Kidney (tissue), 13 donors: ENCODE measurements at regions not wholly inside any gene's neighbourhood (a gene's known extent, or its start where the extent isn't known, plus 50 kb on each side); places are given as distances from the start of the nearest gene placed in this dataset.

Source experiments
- DNase-seq, 5 donors: peaks; one replicate each; pipeline ENCODE4 v3.0.0-alpha.2; 2013 to 2020
- FAIRE-seq: peaks from 2 replicates; lab custom pipeline; 2012; peaks lifted over from hg19 to GRCh38; lab: Jason Lieb, UNC
- H3K27ac ChIP-seq, 2 donors: one replicate each; pipeline ENCODE4 v1.7.0; 2013; ENCODE audit warnings: low read depth in 2 of 2, low read length in 2 of 2, inconsistent platforms in 1 of 2
- H3K27me3 ChIP-seq: one replicate; pipeline ENCODE4 v1.7.1; 2013; ENCODE audit warnings: low read length, inconsistent platforms; ENCODE audit not compliant: control insufficient read depth, insufficient read depth
- H3K36me3 ChIP-seq, 3 donors: one replicate each; pipeline versions ENCODE4 v1.7.0 to v1.7.1; 2013; ENCODE audit warnings: low read length in 3 of 3, control low read depth in 1 of 3, inconsistent platforms in 1 of 3; ENCODE audit not compliant: insufficient read depth in 3 of 3, control insufficient read depth in 2 of 3
- H3K4me1 ChIP-seq, 3 donors: one replicate each; pipeline versions ENCODE4 v1.7.0 to v1.7.1; 2013; ENCODE audit warnings: low read length in 3 of 3, inconsistent platforms in 1 of 3, low read depth in 1 of 3; ENCODE audit not compliant: control insufficient read depth in 2 of 3, insufficient read depth in 2 of 3
- H3K4me3 ChIP-seq, 3 donors: one replicate each; pipeline versions ENCODE4 v1.7.0 to v1.8.1; 2013; ENCODE audit warnings: low read length in 3 of 3, control low read depth in 1 of 3, inconsistent platforms in 1 of 3
- H3K9ac ChIP-seq, 3 donors: one replicate each; pipeline versions ENCODE4 v1.7.0 to v1.7.1; 2013; ENCODE audit warnings: low read length in 3 of 3, control low read depth in 1 of 3, inconsistent platforms in 1 of 3
- H3K9me3 ChIP-seq, 3 donors: one replicate each; pipeline versions ENCODE4 v1.7.0 to v1.7.1; 2013; ENCODE audit warnings: low read length in 3 of 3, control low read depth in 1 of 3, inconsistent platforms in 1 of 3; ENCODE audit not compliant: control insufficient read depth in 2 of 3, insufficient read depth in 1 of 3
- CTCF ChIP-seq: IDR thresholded peaks from 3 replicates; pipeline ENCODE4 v1.5.1; 2012; ENCODE audit warnings: mild to moderate bottlenecking, moderate library complexity, borderline replicate concordance; ENCODE audit not compliant: insufficient read depth; ENCODE audit errors: extremely low read depth
- intact Hi-C: fragments of 100-400 bp; cut with DNase I; formaldehyde crosslinking; loops from one replicate; pipeline ENCODE4 v1.11.1; 2022
- donor health status: control.
- donor health status: control.
- donor health status: control.
- donor health status: control.
- donor health status: control.
- donor health status: DM: yes; HTN: yes; CAD: no.
- donor health status: Normal renal cell carcinoma (clear cell type).

DNA sequence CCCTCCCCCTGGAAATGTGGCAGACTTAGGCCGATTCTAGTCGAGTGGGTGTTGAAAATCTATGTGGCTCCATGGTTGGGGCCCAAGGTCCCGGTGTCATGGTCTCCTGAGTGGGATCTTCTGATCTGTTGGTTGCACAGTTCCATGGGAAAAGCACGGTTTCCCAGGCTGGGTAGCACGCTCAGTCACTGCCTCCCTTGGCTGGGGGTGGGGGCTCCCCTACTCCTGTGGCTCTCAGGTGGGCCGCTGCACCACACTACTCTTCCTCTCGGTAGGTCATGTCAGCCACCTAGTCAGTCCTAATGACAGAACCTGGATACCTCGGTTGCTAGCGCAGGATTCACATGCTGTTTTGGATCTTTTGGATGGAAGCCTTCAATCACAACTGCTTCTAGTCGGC is 247.0 kb downstream of the SPRY2 start:
- no peaks in the 10 kb centered on the region for H3K36me3 ChIP-seq
- intact Hi-C loops: no loop called here
- H3K9me3 ChIP-seq: no peaks in the 10 kb centered on the region
- H3K4me3 ChIP-seq: no peak overlapping the region
- no peak overlapping the region for H3K27ac ChIP-seq
- no peak overlapping the region for H3K9ac ChIP-seq
- no peak for TF ChIP-seq CTCF
- H3K4me1 ChIP-seq: no peaks in the 10 kb centered on the region
- FAIRE-seq (no peak), DNase-seq (peak in 1 of 5 donors; percentile 41)
- H3K27me3 ChIP-seq: no peaks in the 10 kb centered on the region

DNA sequence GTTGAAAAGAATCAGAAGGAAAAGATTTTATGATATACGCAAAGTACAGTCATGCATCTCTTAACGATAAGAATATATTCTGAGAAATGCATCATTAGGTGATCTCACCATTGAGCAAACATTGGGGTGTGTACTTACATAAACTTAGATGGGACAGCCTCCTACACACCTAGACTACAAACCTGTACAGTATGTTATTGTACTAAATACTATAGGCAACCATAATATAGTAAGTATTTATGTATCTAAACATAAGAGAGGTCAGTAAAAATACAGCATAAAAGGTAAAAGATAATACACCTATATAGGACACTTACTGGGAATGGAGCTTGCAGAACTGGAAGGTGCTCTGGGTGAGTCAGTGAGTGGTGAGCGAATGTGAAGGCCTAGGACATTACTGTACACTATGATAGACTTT is 254.6 kb downstream of the SPRY2 start:
- H3K4me1 ChIP-seq: peaks cover 0 to 2% (median 0%) of the 10 kb centered on the region in 3 donors
- FAIRE-seq: no peak
- intact Hi-C loops: no loop called here
- no peak overlapping the region for H3K27ac ChIP-seq
- no peak for DNase-seq
- H3K4me3 ChIP-seq: no peak overlapping the region
- TF ChIP-seq CTCF: no peak
- H3K9ac ChIP-seq: no peak overlapping the region
- H3K36me3 ChIP-seq: no peaks in the 10 kb centered on the region
- H3K9me3 ChIP-seq: no peaks in the 10 kb centered on the region
- H3K27me3 ChIP-seq: no peaks in the 10 kb centered on the region

DNA sequence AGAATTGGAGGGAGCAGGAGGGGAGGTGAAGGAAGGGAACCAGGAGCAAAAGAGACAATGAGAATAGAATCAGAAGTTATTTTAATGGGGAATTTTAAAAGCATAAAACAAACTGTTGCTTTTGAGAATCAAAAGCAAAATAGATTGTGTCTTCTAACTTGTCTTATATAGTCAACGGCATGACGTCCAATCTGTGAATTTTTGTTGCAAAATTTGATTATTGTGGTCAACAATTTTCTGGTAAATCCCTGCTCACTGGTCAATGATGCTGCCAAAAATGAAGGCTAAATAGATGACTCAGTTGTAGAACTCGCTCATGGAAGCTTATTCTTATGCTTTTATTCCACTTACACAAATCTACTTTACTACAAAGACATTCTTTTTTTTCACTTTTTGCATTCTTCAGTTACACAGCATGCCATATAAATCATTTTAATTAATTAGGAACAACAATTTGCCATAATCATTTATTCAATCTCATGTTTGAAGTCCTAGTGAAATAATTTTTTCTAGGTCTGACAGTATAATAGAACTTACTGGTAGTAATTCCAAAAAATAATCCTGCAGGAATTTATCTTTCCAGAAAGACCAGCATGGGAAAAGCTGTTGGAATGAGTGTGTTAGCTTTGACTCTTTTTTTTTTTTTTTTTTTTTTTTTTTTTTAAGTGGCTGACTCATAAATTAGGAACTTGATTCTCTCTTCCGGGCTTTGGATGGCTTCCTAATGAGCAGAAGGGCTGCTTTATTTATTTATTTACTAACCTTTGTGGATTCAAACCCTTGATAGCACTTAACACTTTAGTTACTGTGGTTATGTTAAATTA is 256.9 kb downstream of the SPRY2 start:
- peaks cover 0 to 2% (median 0%) of the 10 kb centered on the region in 3 donors for H3K4me1 ChIP-seq
- no peak overlapping the region for H3K4me3 ChIP-seq
- DNase-seq: peak in 2 of 5 donors; percentile 79 to 85
- intact Hi-C loops: no loop called here
- TF ChIP-seq CTCF: no peak
- no peak overlapping the region for H3K9ac ChIP-seq
- H3K9me3 ChIP-seq: no peaks in the 10 kb centered on the region
- H3K36me3 ChIP-seq: no peaks in the 10 kb centered on the region
- H3K27me3 ChIP-seq: no peaks in the 10 kb centered on the region
- no peak overlapping the region for H3K27ac ChIP-seq
- peak; percentile 46 for FAIRE-seq
